Spleen (tissue), 11 donors: ENCODE measurements at regions not wholly inside any gene's neighbourhood (a gene's known extent, or its start where the extent isn't known, plus 50 kb on each side); places are given as distances from the start of the nearest gene placed in this dataset.

Experiments used
- DNase-seq: peaks from one replicate; pipeline ENCODE4 v3.0.0-alpha.2; 2020
- H3K27ac ChIP-seq, 8 donors: fragments of 200-600 bp; sonication (generic) in 7 of 8; 1 replicate in 4 of 8; 2 replicates in 4 of 8; pipeline versions ENCODE4 v1.5.0 to v1.8.0; 2016 to 2021; ENCODE audit warnings: inconsistent platforms in 4 of 8, mild to moderate bottlenecking in 4 of 8, moderate library complexity in 1 of 8
- H3K27me3 ChIP-seq, 7 donors: fragments of 200-600 bp; sonication (generic) in 6 of 7; replicated peaks in 1 of 7; 1 replicate in 4 of 7; 2 replicates in 3 of 7; pipeline versions ENCODE4 v1.5.0 to v1.8.0; 2016 to 2021; ENCODE audit warnings: inconsistent platforms in 3 of 7, mild to moderate bottlenecking in 1 of 7
- H3K36me3 ChIP-seq, 6 donors: fragments of 200-600 bp; sonication (generic) in 5 of 6; 1 replicate in 4 of 6; 2 replicates in 2 of 6; pipeline versions ENCODE4 v1.5.0 to v1.8.0; 2016 to 2021; ENCODE audit warnings: inconsistent platforms in 2 of 6
- H3K4me1 ChIP-seq, 6 donors: fragments of 200-600 bp; sonication (generic) in 5 of 6; 1 replicate in 3 of 6; 2 replicates in 3 of 6; pipeline versions ENCODE4 v1.5.0 to v1.8.0; 2016 to 2021; ENCODE audit warnings: inconsistent platforms in 3 of 6
- H3K4me3 ChIP-seq, 8 donors: fragments of 200-600 bp; sonication (generic) in 7 of 8; 1 replicate in 4 of 8; 2 replicates in 4 of 8; pipeline versions ENCODE4 v1.5.0 to v1.8.0; 2016 to 2021; ENCODE audit warnings: inconsistent platforms in 4 of 8, mild to moderate bottlenecking in 4 of 8, moderate library complexity in 2 of 8
- H3K9me3 ChIP-seq, 8 donors: fragments of 200-600 bp; sonication (generic) in 7 of 8; 1 replicate in 4 of 8; 2 replicates in 4 of 8; pipeline versions ENCODE4 v1.5.0 to v1.8.0; 2016 to 2021; ENCODE audit warnings: inconsistent platforms in 4 of 8
- CTCF ChIP-seq, 11 experiments: fragments of 200-600 bp in 7 of 11; fragments of 450-650 bp in 4 of 11; sonication (generic) in 4 of 11; IDR thresholded peaks in 8 of 11; conservative IDR thresholded peaks in 3 of 11; 1 replicate in 7 of 11; 2 replicates in 4 of 11; pipeline versions ENCODE4 v1.4.0 to v1.8.0; 2016 to 2021; ENCODE audit warnings: antibody characterized with exemption in 11 of 11, inconsistent platforms in 4 of 11, mild to moderate bottlenecking in 1 of 11
- POLR2A ChIP-seq, 3 donors: fragments of 450-650 bp; IDR thresholded peaks; one replicate each; pipeline ENCODE4 v1.5.1; 2017; ENCODE audit warnings: antibody characterized with exemption in 3 of 3, mild to moderate bottlenecking in 1 of 3
- POLR2AphosphoS5 ChIP-seq, 3 donors: sonication (generic); formaldehyde crosslinking; IDR thresholded peaks; one replicate each; pipeline ENCODE4 v1.5.1; 2017; ENCODE audit warnings: antibody characterized with exemption in 3 of 3
- WGBS, 5 donors: extraction: QIAGEN DNeasy Blood & Tissue Kit in 3 of 5; methylation state at CpG; one replicate each; pipeline versions ENCODE4 v1.1.5 to v1.1.7; 2013 to 2018; 5-methylcytosine and 5-hydroxymethylcytosine counted together
- intact Hi-C: fragments of 100-400 bp; cut with DNase I; formaldehyde crosslinking; loops from one replicate; pipeline ENCODE4 v1.15.0; 2023; ENCODE audit warnings: low total_unique reads
- donor health status: healthy with polysubstance abuse.
- donor health status: DM: no; HTN: no; CAD: no; lungs with moderate emphysema.
- donor health status: DM: no; HTN: no; CAD: no.
- donor health status: Bipolar disorder and iron deficiency.
- donor health status: healthy.
- donor health status: DM: no; HTN: no; CAD: no.
- donor health status: DM: yes; HTN: yes; CAD: no.

GRCh38 chr10:57225920-57226319, 864.9 kb upstream of the ZWINT start:
- WGBS, 5 donors, result 74 to 83% (median 77%) methylated on average over 3 of the region's 3 CpGs
- TF ChIP-seq POLR2AphosphoS5 (IDR thresholded peaks at IDR 0.05) (no peak), POLR2A (IDR thresholded peaks at IDR 0.05) (no peak), CTCF (IDR thresholded peaks at IDR 0.05 in 8 of 11, conservative IDR thresholded peaks at IDR 0.05 in 3 of 11) (no peak)

GRCh38 chr10:57224811-57225210, 863.8 kb upstream of the ZWINT start:
- Histone ChIP-seq H3K36me3 (no peaks in the 10 kb centered on the region), H3K27ac (no peak overlapping the region), H3K9me3 (peaks cover 0 to 18% (median 7%) of the 10 kb centered on the region in 8 donors), H3K4me3 (no peak overlapping the region), H3K4me1 (no peaks in the 10 kb centered on the region), H3K27me3 (no peaks in the 10 kb centered on the region)
- TF ChIP-seq CTCF (IDR thresholded peaks at IDR 0.05 in 8 of 11, conservative IDR thresholded peaks at IDR 0.05 in 3 of 11) (no peak), POLR2A (IDR thresholded peaks at IDR 0.05) (no peak), POLR2AphosphoS5 (IDR thresholded peaks at IDR 0.05) (no peak)
- no peak for DNase-seq
- intact Hi-C loops, result no loop called here
- WGBS, 5 donors, result 59 to 70% (median 66%) methylated on average over 2 of the region's 2 CpGs

More at GRCh38 chr10:57225920-57226319, 864.9 kb upstream of the ZWINT start:
- intact Hi-C loops, result no loop called here
- no peak overlapping the region for H3K27ac ChIP-seq
- H3K9me3 ChIP-seq, result peaks cover 0 to 29% (median 18%) of the 10 kb centered on the region in 8 donors
- H3K4me3 ChIP-seq, result no peak overlapping the region
- DNase-seq, result no peak
- H3K4me1 ChIP-seq, result no peaks in the 10 kb centered on the region
- no peaks in the 10 kb centered on the region for H3K36me3 ChIP-seq
- no peaks in the 10 kb centered on the region for H3K27me3 ChIP-seq

GRCh38 chr10:57222603-57223002, 861.5 kb upstream of the ZWINT start:
- DNase-seq, result no peak
- no peak overlapping the region for H3K27ac ChIP-seq
- intact Hi-C loops, result no loop called here
- no peaks in the 10 kb centered on the region for H3K4me1 ChIP-seq
- TF ChIP-seq POLR2A (IDR thresholded peaks at IDR 0.05) (no peak), CTCF (IDR thresholded peaks at IDR 0.05 in 8 of 11, conservative IDR thresholded peaks at IDR 0.05 in 3 of 11) (no peak), POLR2AphosphoS5 (IDR thresholded peaks at IDR 0.05) (no peak)
- H3K27me3 ChIP-seq, result no peaks in the 10 kb centered on the region
- H3K4me3 ChIP-seq, result no peak overlapping the region
- no peaks in the 10 kb centered on the region for H3K36me3 ChIP-seq
- H3K9me3 ChIP-seq, result peaks cover 0 to 1% (median 0%) of the 10 kb centered on the region in 8 donors
- WGBS, 5 donors, result 31 to 46% (median 41%) methylated on average over 2 of the region's 2 CpGs

GRCh38 chr10:57222129-57222528, 861.1 kb upstream of the ZWINT start:
- intact Hi-C loops, result no loop called here
- Histone ChIP-seq H3K27me3 (no peaks in the 10 kb centered on the region), H3K9me3 (no peaks in the 10 kb centered on the region), H3K36me3 (no peaks in the 10 kb centered on the region), H3K27ac (no peak overlapping the region), H3K4me3 (no peak overlapping the region), H3K4me1 (no peaks in the 10 kb centered on the region)
- no peak for TF ChIP-seq POLR2AphosphoS5 (IDR thresholded peaks at IDR 0.05)
- 57 to 67% (median 61%) methylated on average over 3 of the region's 3 CpGs for WGBS, 5 donors
- no peak for DNase-seq

- Histone ChIP-seq H3K27ac (no peak overlapping the region), H3K4me1 (no peaks in the 10 kb centered on the region), H3K27me3 (no peaks in the 10 kb centered on the region), H3K36me3 (no peaks in the 10 kb centered on the region), H3K9me3 (no peaks in the 10 kb centered on the region), H3K4me3 (no peak overlapping the region)
- intact Hi-C loops, result no loop called here
- no peak for DNase-seq
- no peak for TF ChIP-seq POLR2A (IDR thresholded peaks at IDR 0.05)
- TF ChIP-seq CTCF (IDR thresholded peaks at IDR 0.05 in 8 of 11, conservative IDR thresholded peaks at IDR 0.05 in 3 of 11), result no peak
- no peak for TF ChIP-seq POLR2AphosphoS5 (IDR thresholded peaks at IDR 0.05)
- WGBS, 5 donors, result 67 to 77% (median 68%) methylated on average over 3 of the region's 3 CpGs
Measured at GRCh38 chr10:57221674-57222073, 860.6 kb upstream of the ZWINT start.
